ENCODE measurements at regions not wholly inside any gene's neighbourhood (a gene's known extent, or its start where the extent isn't known, plus 50 kb on each side); places are given as distances from the start of the nearest gene placed in this dataset.

GRCh38 chr2:18169121-18169892 is 290.8 kb downstream of the KCNS3 start:
- TF ChIP-seq CTCF (conservative IDR thresholded peaks at IDR 0.05; ENCODE audit: low read depth, low read length) = no peak
- DNase-seq (ENCODE audit: low read depth) = no peak
- no peak overlapping the region for H3K4me3 ChIP-seq (ENCODE audit: low read depth, low read length)

DNA sequence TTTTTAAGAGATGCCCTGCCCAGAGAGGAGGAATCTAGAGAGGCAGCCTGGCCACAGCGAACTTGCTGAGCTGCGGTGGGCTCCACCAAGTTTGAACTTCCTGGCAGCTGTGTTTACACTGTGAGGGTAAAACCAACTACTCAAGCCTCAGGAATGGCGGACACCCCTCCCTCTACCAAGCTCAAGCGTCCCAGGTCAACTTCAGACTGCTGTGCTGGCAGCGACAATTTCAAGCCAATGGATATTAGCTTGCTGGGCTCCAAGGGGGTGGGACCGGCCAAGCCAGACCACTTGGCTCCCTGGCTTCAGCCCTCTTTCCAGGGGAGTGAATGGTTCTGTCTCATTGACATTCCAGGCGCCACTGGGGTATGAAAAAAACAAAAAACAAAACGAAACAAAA is 289.4 kb downstream of the KCNS3 start:
- no peak overlapping the region for H3K4me3 ChIP-seq (ENCODE audit: low read depth, low read length)
- no peak for TF ChIP-seq CTCF (conservative IDR thresholded peaks at IDR 0.05; ENCODE audit: low read depth, low read length)
- no peak for DNase-seq (ENCODE audit: low read depth)

DNA sequence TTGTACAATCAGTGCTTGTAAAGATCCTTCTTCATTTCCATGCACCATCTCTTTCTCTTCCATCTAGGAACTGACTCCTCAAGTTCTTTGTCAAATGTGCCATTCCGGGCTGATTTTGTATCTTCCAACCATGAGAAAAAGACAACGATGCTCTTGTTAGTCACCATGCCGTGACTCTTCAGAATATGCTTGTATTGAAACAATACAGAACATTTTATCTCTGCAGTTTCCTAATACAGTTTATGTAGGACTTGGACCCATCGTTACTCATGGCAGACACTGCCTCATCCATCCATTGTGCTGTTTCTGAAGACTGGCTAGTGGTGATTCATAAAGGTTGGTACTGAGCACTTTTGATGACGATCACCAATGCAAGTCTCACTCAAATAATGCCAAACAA is 283.2 kb downstream of the KCNS3 start:
- TF ChIP-seq CTCF (conservative IDR thresholded peaks at IDR 0.05; ENCODE audit: low read depth, low read length) = no peak
- DNase-seq (ENCODE audit: low read depth) = no peak

GRCh38 chr2:18159896-18160295 is 281.4 kb downstream of the KCNS3 start:
- no peak overlapping the region for H3K4me3 ChIP-seq (ENCODE audit: low read depth, low read length)
- TF ChIP-seq CTCF (conservative IDR thresholded peaks at IDR 0.05; ENCODE audit: low read depth, low read length) = no peak
- no peak for DNase-seq (ENCODE audit: low read depth)

More for the DNA sequence above, 283.2 kb downstream of the KCNS3 start:
- H3K4me3 ChIP-seq (ENCODE audit: low read depth, low read length) = no peak overlapping the region

GRCh38 chr2:18156421-18156820 is 278.0 kb downstream of the KCNS3 start:
- DNase-seq (ENCODE audit: low read depth) = no peak
- TF ChIP-seq CTCF (conservative IDR thresholded peaks at IDR 0.05; ENCODE audit: low read depth, low read length) = no peak

GRCh38 chr2:18156002-18156401 is 277.5 kb downstream of the KCNS3 start:
- no peak for TF ChIP-seq CTCF (conservative IDR thresholded peaks at IDR 0.05; ENCODE audit: low read depth, low read length)
- DNase-seq (ENCODE audit: low read depth) = no peak
- H3K4me3 ChIP-seq (ENCODE audit: low read depth, low read length) = no peak overlapping the region

More at GRCh38 chr2:18156421-18156820, 278.0 kb downstream of the KCNS3 start:
- H3K4me3 ChIP-seq (ENCODE audit: low read depth, low read length) = no peak overlapping the region

DNA sequence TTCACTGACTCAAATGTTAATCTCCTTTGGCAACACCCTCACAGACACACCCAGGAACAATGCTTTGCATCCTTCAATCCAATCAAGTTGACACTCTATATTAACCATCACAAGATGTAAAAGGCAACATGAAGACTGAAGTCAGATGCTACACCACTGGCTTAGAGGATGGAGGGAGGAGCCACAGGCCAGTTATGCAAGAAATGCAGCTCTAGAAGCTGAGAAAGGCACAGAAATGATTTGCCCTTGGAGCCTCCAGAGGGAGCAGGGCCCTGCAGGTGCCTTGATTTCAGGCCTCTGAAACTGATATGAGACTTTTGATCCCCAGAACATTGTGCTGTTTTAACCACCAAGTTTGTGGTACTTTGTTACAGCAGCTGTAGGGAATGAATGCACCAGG is 276.3 kb downstream of the KCNS3 start:
- H3K4me3 ChIP-seq (ENCODE audit: low read depth, low read length) = no peak overlapping the region
- DNase-seq (ENCODE audit: low read depth) = peak; percentile 25
- TF ChIP-seq CTCF (conservative IDR thresholded peaks at IDR 0.05; ENCODE audit: low read depth, low read length) = peak; percentile 21

All from choroid plexus epithelial cell (primary cell).